GM12872 (cell line): ENCODE measurements at regions not wholly inside any gene's neighbourhood (a gene's known extent, or its start where the extent isn't known, plus 50 kb on each side); places are given as distances from the start of the nearest gene placed in this dataset.

Experiments
- TF ChIP-seq, protein P1 (sequence below): IDR thresholded peaks from 3 replicates; pipeline ENCODE4 v1.5.1; 2011; ENCODE audit warnings: low read depth, mild to moderate bottlenecking, low read length, moderate library complexity; ENCODE audit not compliant: insufficient read depth

DNA sequence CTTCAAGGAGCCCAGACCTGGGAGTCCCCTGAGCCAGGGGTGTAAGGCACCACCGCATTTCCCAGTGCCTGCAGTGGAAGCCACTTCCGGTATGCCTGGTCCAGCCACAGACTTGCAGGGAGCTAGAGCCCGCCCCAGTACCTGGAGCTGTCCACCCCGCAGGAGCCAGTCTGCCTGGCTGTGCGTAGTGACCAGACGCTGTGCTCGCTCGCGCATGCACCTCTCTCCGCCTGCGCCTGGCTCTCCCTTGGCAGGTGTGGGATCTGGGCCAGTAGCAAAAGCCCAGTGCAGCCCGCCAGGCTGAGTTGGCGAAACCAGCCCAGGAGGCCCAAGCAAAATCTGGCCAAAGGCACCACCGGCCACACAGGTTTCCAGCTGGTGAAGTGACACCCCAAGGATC is 973.7 kb upstream of the AGA start:
- TF ChIP-seq, protein P1, sequence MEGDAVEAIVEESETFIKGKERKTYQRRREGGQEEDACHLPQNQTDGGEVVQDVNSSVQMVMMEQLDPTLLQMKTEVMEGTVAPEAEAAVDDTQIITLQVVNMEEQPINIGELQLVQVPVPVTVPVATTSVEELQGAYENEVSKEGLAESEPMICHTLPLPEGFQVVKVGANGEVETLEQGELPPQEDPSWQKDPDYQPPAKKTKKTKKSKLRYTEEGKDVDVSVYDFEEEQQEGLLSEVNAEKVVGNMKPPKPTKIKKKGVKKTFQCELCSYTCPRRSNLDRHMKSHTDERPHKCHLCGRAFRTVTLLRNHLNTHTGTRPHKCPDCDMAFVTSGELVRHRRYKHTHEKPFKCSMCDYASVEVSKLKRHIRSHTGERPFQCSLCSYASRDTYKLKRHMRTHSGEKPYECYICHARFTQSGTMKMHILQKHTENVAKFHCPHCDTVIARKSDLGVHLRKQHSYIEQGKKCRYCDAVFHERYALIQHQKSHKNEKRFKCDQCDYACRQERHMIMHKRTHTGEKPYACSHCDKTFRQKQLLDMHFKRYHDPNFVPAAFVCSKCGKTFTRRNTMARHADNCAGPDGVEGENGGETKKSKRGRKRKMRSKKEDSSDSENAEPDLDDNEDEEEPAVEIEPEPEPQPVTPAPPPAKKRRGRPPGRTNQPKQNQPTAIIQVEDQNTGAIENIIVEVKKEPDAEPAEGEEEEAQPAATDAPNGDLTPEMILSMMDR: no peak

DNA sequence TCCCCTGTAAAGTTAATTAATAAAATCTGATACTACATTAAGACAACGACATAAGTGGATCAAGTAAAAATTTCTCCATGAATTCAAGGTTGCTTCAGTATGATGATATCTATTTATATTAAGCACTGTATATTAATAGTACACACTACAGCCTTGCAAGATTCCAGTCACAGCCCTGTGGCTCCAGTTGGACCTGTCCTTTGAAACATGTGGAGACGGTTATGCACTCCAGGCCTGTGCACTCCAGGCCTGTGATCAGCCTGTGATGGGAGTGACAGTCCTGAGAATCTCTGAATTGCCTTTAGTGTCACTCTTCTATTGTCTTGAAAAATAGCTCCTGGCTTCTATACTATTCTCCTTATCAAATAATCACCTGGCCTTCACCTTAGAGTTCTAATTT is 981.1 kb upstream of the AGA start:
- TF ChIP-seq, protein P1: no peak

DNA sequence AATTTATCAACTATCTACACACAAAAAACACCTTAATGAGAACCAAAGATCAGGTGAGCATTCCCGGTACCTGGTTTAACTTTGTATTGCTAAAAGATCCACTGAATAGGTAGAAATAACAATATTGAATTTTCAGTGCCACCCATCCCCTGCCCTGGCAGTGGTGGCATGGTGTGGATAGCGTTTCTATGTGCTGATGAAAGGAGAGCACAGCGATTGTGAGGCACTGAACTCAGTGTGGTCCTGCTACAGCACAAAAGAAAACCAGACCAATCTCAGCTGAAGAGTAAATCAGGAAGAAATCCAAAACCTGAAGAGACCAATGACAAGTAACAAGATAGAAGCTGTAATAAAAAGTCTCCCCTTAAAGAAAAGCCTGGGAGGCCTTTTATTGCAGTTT is 984.6 kb upstream of the AGA start:
- TF ChIP-seq, protein P1: no peak

DNA sequence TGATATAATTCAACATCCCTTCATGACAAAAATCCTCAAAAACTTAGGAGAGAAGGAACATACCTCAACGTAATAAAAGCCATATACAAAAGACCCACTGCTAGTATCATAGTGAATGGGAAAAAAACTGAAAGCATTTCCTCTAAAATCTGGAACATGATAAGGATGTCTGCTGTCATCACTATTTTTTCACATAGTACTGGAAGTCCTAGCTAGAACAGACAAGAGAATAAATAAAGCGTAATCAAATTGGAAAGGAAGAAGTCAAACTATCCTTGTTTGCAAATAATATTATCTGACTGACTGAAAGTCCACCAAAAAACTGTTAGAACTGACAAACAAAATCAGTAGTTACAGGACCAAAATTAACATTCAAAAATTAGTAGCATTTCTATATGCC is 985.4 kb upstream of the AGA start:
- TF ChIP-seq, protein P1: no peak

DNA sequence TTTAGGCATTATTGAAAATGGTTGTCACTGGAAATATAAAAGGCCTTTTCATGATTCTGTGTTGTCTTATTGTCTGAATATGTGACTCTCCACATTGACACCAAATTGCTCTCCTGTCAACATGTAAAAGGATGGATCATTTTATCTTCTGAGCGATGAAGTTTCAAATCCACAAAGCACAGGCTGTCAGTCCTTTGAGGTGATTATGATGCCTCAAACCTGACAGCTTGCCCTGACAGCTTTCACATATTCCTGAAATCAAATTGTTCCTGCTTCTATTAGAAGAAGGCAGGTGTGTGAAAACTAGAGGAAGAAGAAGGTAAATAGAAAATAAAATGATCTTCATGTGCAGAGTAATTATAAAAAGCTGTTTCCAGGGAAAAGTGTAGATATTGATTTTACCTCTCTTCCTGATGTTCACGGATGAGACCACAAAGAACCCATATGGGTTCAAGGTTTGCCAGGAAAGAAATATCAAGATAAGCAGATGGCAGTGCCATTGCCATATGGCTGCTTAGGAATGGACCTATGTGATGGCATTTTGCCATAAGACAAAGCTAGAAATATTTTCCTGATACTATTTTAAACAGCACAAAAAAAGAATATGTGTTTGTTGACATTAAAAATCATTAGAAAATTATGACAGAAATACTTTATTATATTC is 1006.3 kb upstream of the AGA start:
- TF ChIP-seq, protein P1: no peak

- TF ChIP-seq, protein P1: no peak
These were observed 1008.4 kb upstream of the AGA start for GRCh38 chr4:178450614-178451013.

GRCh38 chr4:178453057-178453456 is 1010.8 kb upstream of the AGA start:
- TF ChIP-seq, protein P1: no peak
